GM13976 (cell line): ENCODE measurements at regions not wholly inside any gene's neighbourhood (a gene's known extent, or its start where the extent isn't known, plus 50 kb on each side); places are given as distances from the start of the nearest gene placed in this dataset.
A peak's percentile ranks its signal among the peaks of the same experiment; 100 is the strongest.

Source experiments
- DNase-seq: peaks from one replicate; pipeline ENCODE4 v3.0.0; 2012; ENCODE audit warnings: low spot score
- CTCF ChIP-seq: IDR thresholded peaks from 2 replicates; pipeline ENCODE4 v1.5.1; 2012; ENCODE audit warnings: borderline replicate concordance, mild to moderate bottlenecking; ENCODE audit not compliant: insufficient read depth; ENCODE audit errors: extremely low read depth, missing control alignments, control extremely low read depth
- in situ Hi-C: fragments of 300-500 bp; cut with MboI; formaldehyde crosslinking; loops from one replicate; pipeline ENCODE4 v1.12.0; 2022; ENCODE audit warnings: low sequenced_read_pairs, mixed read lengths, inconsistent platforms; ENCODE audit not compliant: unreplicated experiment

- in situ Hi-C loops, result no loop called here
- no peak for TF ChIP-seq CTCF
Observed at GRCh38 chr3:194768586-194768985, 82.9 kb downstream of the FAM43A start.

GRCh38 chr3:194769020-194769643, 83.4 kb downstream of the FAM43A start:
- in situ Hi-C loops, result no loop called here
- no peak for TF ChIP-seq CTCF
- DNase-seq, result peak; percentile 94

More at GRCh38 chr3:194768586-194768985, 82.9 kb downstream of the FAM43A start:
- DNase-seq, result no peak

GRCh38 chr3:194772241-194773000, 86.7 kb downstream of the FAM43A start:
- TF ChIP-seq CTCF, result no peak
- DNase-seq, result no peak
- in situ Hi-C loops, result no loop called here

GRCh38 chr3:194773216-194773615, 87.5 kb downstream of the FAM43A start:
- no peak for TF ChIP-seq CTCF
- in situ Hi-C loops, result no loop called here
- DNase-seq, result no peak

- no peak for DNase-seq
- in situ Hi-C loops, result no loop called here
- TF ChIP-seq CTCF, result no peak
Observed at GRCh38 chr3:194773771-194774455, 88.2 kb downstream of the FAM43A start.

GRCh38 chr3:194775266-194775665, 89.6 kb downstream of the FAM43A start:
- no peak for DNase-seq
- TF ChIP-seq CTCF, result no peak
- in situ Hi-C loops, result no loop called here
